ENCODE measurements at regions not wholly inside any gene's neighbourhood (a gene's known extent, or its start where the extent isn't known, plus 50 kb on each side); places are given as distances from the start of the nearest gene placed in this dataset.

GRCh38 chr13:18956473-18957078, 225.0 kb downstream of the TUBA3C start:
- no peak overlapping the region for H3K27ac ChIP-seq (ENCODE audit: extremely low read depth, low read depth, low read length)
- ChIA-PET POLR2A (no interaction called here), CTCF (no interaction called here)
- no peak overlapping the region for H3K4me3 ChIP-seq (ENCODE audit: low read depth, low read length)
- H3K4me1 ChIP-seq (ENCODE audit: control insufficient read depth, insufficient read depth, low read length), result no peaks in the 10 kb centered on the region
- no peaks in the 10 kb centered on the region for H3K36me3 ChIP-seq (ENCODE audit: control insufficient read depth in 2 of 2, insufficient read depth in 1 of 2, low read length in 2 of 2)
- H3K9me3 ChIP-seq (ENCODE audit: control insufficient read depth, insufficient read depth, low read depth, low read length), result no peaks in the 10 kb centered on the region
- TF ChIP-seq ZBTB17 (tag by site-specific recombination; IDR thresholded peaks at IDR 0.05) (peak; percentile 95), ZNF571 (tag by site-specific recombination; IDR thresholded peaks at IDR 0.05) (no peak), ZNF146 (tag by site-specific recombination; IDR thresholded peaks at IDR 0.05) (no peak), ZNF266 (tag by site-specific recombination; IDR thresholded peaks at IDR 0.05; ENCODE audit: low read depth) (no peak), ZNF366 (tag by site-specific recombination; conservative IDR thresholded peaks at IDR 0.05) (peak; percentile 78), ZNF629 (tag by site-specific recombination; IDR thresholded peaks at IDR 0.05) (no peak), ZNF560 (tag by site-specific recombination; IDR thresholded peaks at IDR 0.05; ENCODE audit: borderline replicate concordance) (no peak), KLF10 (tag by site-specific recombination; IDR thresholded peaks at IDR 0.05) (no peak), ZBTB8A (tag by site-specific recombination; IDR thresholded peaks at IDR 0.05) (no peak), MZF1 (tag by site-specific recombination; IDR thresholded peaks at IDR 0.05; ENCODE audit: borderline replicate concordance) (no peak)
- TF ChIP-seq, protein P1, sequence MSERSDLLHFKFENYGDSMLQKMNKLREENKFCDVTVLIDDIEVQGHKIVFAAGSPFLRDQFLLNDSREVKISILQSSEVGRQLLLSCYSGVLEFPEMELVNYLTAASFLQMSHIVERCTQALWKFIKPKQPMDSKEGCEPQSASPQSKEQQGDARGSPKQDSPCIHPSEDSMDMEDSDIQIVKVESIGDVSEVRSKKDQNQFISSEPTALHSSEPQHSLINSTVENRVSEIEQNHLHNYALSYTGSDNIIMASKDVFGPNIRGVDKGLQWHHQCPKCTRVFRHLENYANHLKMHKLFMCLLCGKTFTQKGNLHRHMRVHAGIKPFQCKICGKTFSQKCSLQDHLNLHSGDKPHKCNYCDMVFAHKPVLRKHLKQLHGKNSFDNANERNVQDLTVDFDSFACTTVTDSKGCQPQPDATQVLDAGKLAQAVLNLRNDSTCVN (tag by site-specific recombination; optimal IDR thresholded peaks at IDR 0.05), result no peak
- TF ChIP-seq, protein P2, sequence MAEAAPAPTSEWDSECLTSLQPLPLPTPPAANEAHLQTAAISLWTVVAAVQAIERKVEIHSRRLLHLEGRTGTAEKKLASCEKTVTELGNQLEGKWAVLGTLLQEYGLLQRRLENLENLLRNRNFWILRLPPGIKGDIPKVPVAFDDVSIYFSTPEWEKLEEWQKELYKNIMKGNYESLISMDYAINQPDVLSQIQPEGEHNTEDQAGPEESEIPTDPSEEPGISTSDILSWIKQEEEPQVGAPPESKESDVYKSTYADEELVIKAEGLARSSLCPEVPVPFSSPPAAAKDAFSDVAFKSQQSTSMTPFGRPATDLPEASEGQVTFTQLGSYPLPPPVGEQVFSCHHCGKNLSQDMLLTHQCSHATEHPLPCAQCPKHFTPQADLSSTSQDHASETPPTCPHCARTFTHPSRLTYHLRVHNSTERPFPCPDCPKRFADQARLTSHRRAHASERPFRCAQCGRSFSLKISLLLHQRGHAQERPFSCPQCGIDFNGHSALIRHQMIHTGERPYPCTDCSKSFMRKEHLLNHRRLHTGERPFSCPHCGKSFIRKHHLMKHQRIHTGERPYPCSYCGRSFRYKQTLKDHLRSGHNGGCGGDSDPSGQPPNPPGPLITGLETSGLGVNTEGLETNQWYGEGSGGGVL (tag by site-specific recombination; IDR thresholded peaks at IDR 0.05), result no peak

- H3K27ac ChIP-seq (ENCODE audit: extremely low read depth, low read depth, low read length), result no peak overlapping the region
- TF ChIP-seq ZNF521 (tag by site-specific recombination; IDR thresholded peaks at IDR 0.05) (no peak), PRDM6 (tag by site-specific recombination; IDR thresholded peaks at IDR 0.05) (no peak), ZNF221 (tag by site-specific recombination; IDR thresholded peaks at IDR 0.05; ENCODE audit: borderline replicate concordance) (no peak), KLF17 (tag by site-specific recombination; IDR thresholded peaks at IDR 0.05) (no peak), BCL6B (tag by site-specific recombination; IDR thresholded peaks at IDR 0.05) (no peak)
- H3K4me1 ChIP-seq (ENCODE audit: control insufficient read depth, insufficient read depth, low read length), result no peaks in the 10 kb centered on the region
- POLR2A ChIA-PET, result no interaction called here
- H3K4me3 ChIP-seq (ENCODE audit: low read depth, low read length), result no peak overlapping the region
- H3K9me3 ChIP-seq (ENCODE audit: control insufficient read depth, insufficient read depth, low read depth, low read length), result no peaks in the 10 kb centered on the region
- H3K36me3 ChIP-seq (ENCODE audit: control insufficient read depth in 2 of 2, insufficient read depth in 1 of 2, low read length in 2 of 2), result no peaks in the 10 kb centered on the region
- CTCF ChIA-PET, result no interaction called here
Measured at GRCh38 chr13:18954254-18954653, 227.4 kb downstream of the TUBA3C start.

All from HEK293 (cell line).